ENCODE measurements at regions not wholly inside any gene's neighbourhood (a gene's known extent, or its start where the extent isn't known, plus 50 kb on each side); places are given as distances from the start of the nearest gene placed in this dataset.

GRCh38 chr3:43876648-43877047, 185.9 kb downstream of the ABHD5 start:
- TF ChIP-seq CTCF (IDR thresholded peaks at IDR 0.05) (no peak), REST (IDR thresholded peaks at IDR 0.05; ENCODE audit: insufficient read depth in 1 of 2, low read depth in 2 of 2, low read length in 1 of 2) (no peak), POLR2AphosphoS5 (IDR thresholded peaks at IDR 0.05; ENCODE audit: low read depth, low read length) (no peak), TCF7L2 (IDR thresholded peaks at IDR 0.05; ENCODE audit: low read depth, low read length) (no peak)

Measured in Panc1 (cell line).